Epithelial cell of esophagus (primary cell): ENCODE measurements at regions not wholly inside any gene's neighbourhood (a gene's known extent, or its start where the extent isn't known, plus 50 kb on each side); places are given as distances from the start of the nearest gene placed in this dataset.

ENCODE experiments used
- DNase-seq: peaks from one replicate; pipeline ENCODE4 v3.0.0; 2010; ENCODE audit warnings: low read depth
- H3K4me3 ChIP-seq: 2 replicates; pipeline ENCODE4 v1.5.1; 2011; ENCODE audit warnings: mild to moderate bottlenecking, low read length, control low read depth
- TF ChIP-seq, protein P1 (sequence below): IDR thresholded peaks from 2 replicates; pipeline ENCODE4 v1.5.1; 2011; ENCODE audit warnings: low read depth, mild to moderate bottlenecking, low read length, control low read depth, inconsistent platforms; ENCODE audit not compliant: insufficient read depth; ENCODE audit errors: missing control alignments

DNA sequence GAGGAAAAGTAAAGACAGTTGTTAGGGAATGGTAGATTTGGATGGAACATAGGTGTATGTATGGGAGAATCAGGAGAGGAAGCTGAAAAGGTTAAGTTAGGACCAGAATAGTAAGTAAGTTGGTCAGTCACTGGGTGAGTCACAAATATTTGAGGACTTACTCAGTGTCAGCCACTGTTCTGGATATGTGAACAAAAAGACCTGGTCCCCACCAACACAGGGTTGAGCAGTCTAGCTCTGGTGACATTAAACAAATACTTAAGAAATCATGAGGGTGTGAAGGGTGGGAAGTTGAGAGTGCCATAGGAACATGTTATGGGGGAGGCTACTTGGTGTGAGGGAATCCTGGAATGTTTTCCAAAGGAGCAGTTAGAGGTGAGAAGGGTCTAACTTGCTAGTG is 246.9 kb downstream of the PTEN start:
- TF ChIP-seq, protein P1, sequence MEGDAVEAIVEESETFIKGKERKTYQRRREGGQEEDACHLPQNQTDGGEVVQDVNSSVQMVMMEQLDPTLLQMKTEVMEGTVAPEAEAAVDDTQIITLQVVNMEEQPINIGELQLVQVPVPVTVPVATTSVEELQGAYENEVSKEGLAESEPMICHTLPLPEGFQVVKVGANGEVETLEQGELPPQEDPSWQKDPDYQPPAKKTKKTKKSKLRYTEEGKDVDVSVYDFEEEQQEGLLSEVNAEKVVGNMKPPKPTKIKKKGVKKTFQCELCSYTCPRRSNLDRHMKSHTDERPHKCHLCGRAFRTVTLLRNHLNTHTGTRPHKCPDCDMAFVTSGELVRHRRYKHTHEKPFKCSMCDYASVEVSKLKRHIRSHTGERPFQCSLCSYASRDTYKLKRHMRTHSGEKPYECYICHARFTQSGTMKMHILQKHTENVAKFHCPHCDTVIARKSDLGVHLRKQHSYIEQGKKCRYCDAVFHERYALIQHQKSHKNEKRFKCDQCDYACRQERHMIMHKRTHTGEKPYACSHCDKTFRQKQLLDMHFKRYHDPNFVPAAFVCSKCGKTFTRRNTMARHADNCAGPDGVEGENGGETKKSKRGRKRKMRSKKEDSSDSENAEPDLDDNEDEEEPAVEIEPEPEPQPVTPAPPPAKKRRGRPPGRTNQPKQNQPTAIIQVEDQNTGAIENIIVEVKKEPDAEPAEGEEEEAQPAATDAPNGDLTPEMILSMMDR: no peak
- peak; percentile 73 for DNase-seq
- no peak overlapping the region for H3K4me3 ChIP-seq

DNA sequence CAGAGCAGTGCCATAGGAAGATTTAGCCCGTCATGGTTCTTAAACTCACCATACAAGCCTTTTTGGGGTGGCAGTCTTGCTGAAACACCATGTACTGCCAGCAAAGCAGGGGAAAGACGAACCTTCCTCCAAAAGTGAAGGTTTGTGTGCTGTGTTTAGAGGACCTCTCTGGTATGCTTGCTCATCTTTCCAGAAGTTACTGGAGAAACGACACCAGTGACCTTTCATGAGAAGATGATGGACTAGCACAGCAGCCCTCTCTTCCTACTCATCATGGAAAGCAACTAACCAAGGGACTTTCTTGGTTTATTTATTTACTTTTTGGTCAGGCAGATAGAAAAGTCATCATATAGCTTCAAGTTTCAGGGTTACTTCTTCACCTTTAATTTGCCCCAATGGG is 247.4 kb downstream of the PTEN start:
- H3K4me3 ChIP-seq: no peak overlapping the region
- no peak for DNase-seq
- TF ChIP-seq, protein P1: no peak

DNA sequence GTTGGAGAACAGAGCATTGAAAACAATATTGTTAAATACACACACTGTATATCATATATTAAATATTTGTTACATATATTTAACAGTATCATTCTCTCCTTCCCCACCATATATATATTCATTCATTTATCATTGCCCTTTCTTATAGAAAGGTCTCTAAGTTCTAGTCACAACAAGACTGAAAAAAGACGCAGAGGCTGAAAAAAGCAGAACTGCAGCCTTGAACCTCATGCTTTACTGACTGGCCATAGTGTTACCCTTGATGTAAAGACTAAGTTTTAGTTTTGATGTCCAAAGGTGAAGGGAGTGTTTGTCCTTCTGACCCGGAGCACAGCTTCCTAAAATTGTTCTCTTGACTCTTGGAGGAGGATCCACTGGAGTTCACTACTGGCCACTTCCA is 247.9 kb downstream of the PTEN start:
- TF ChIP-seq, protein P1: no peak

DNA sequence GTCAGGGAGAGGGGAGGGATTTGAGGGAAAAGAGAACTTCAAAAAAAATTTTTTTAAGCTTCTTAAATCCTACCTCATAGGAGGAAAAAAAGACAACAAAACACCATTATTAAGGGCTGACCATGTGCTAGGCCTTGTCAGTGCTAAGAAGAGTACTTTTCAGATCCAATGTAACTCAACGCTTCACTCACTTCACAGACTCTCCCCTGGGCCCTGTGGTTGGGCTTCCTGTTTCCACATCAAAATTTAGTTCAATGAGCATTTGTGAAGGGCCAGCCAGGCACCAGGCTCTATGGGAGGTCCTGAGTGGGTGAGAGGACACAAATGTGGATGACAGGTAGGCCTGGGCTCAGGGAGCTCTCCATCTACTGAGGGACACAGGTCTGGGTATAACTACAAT is 249.8 kb downstream of the PTEN start:
- H3K4me3 ChIP-seq: no peak overlapping the region
- DNase-seq: no peak
- TF ChIP-seq, protein P1: no peak

More for the DNA sequence above, 247.9 kb downstream of the PTEN start:
- no peak for DNase-seq
- no peak overlapping the region for H3K4me3 ChIP-seq

DNA sequence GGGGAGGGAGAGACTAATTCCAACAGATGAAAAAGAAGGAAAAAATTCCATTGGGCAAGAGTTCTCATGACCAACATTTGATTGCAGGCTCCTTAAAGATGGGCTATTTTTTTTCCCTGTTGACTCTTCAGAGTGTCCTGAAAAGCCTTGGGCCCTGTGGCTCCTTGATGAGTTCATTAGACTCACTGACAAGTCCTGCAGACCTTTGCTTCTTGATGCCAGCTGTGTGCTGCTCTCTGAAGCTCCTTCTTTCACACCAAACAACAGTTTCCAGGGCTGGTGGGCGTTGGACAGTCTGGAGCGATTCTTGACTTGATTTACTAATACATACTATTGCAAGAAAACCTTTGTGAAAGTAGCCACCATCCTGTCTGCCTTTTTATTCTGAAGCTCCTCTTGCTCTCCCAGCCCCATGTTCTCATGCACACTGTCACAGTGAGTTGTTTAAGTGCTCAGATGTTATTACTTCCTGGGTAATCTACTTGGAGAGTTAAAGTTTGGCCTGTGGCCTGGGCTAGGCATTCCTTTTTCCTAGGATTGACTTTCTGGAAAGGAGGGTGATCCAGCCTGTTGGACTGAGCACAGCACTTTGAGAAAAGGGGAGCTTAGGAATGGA is 250.3 kb downstream of the PTEN start:
- TF ChIP-seq, protein P1: no peak
- no peak for DNase-seq
- no peak overlapping the region for H3K4me3 ChIP-seq

DNA sequence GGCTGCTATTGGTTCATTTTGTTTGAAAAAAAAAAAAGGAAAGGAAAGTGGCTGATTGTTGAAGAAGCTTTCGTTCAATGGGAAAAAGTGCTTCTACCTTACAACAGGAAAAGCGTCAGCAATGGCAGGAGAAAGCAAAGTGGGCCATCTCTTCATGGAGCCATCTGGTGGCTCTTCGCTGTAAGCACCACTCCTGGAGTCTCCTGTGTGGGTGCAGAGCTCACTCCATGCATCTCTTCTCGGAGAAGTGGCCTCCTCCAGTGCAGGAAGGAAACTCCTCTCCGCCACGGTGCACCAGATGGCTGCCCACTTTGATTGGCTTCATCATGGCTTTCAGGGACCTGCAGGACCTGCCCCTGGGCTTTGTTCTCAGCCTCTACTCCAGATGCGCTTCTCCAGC is 250.9 kb downstream of the PTEN start:
- DNase-seq: peak; percentile 47
- TF ChIP-seq, protein P1: peak; percentile 58
- H3K4me3 ChIP-seq: no peak overlapping the region

DNA sequence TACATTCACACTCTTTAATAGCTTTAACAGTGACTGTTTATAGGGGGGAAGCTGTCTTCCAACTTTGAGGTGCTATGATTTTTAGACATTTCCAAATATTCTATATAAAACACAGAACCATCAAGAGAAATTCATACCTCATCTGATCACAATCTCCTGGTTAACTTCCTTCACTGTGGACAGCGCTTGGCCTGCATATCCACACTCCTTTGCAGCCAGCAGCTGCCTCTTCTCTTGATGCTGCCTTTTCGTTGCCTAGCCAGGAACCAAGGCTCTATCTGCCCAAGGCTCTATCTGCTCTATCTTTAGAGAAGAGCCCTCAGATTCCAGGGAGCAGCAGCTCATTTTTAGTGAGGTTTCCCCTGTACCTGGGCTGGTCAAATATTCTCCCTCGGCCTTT is 252.0 kb downstream of the PTEN start:
- TF ChIP-seq, protein P1: no peak
- no peak overlapping the region for H3K4me3 ChIP-seq
- DNase-seq: no peak
